KBM-7 (cell line): ENCODE measurements at regions not wholly inside any gene's neighbourhood (a gene's known extent, or its start where the extent isn't known, plus 50 kb on each side); places are given as distances from the start of the nearest gene placed in this dataset.

ENCODE experiments used
- DNase-seq: peaks from one replicate; pipeline ENCODE4 v3.0.0-alpha.2; 2015
- in situ Hi-C: fragments of 300-500 bp; cut with MboI; formaldehyde crosslinking; loops from 2 replicates; pipeline ENCODE4 v1.14.3; 2020; ENCODE audit warnings: low sequenced_read_pairs, low pct_unique_long_range_greater_than_20kb, mixed read lengths

- in situ Hi-C loops, result no loop called here
- DNase-seq, result no peak
Observed at GRCh38 chr6:21450149-21450548, 143.4 kb upstream of the SOX4 start.

GRCh38 chr6:21450628-21451027 is 142.9 kb upstream of the SOX4 start:
- in situ Hi-C loops, result no loop called here

DNA sequence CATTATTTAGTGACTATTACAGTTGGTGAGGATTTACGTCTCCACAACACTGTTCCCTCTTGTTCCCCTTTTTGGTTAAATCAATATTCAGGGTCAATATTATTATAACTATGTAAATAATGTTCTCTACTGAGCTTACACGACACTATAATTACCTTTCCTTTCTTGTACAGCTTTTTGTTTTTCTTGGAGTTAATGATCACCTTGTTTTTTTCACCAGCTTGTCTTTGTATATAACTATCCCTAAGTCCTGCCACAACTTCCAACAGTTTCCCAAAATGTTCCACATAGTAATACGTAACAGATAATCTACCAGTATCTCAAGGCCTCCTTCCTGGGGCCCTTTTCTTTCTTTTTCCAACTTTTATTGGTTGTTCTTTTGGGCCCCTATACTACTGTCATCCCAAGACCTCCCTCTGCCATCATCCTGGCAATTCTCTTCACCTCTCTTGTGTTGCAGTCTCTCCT is 142.0 kb upstream of the SOX4 start:
- DNase-seq, result no peak

More at GRCh38 chr6:21450628-21451027, 142.9 kb upstream of the SOX4 start:
- no peak for DNase-seq

GRCh38 chr6:21454262-21454661 is 139.3 kb upstream of the SOX4 start:
- no peak for DNase-seq
- in situ Hi-C loops, result no loop called here

More for the DNA sequence above, 142.0 kb upstream of the SOX4 start:
- in situ Hi-C loops, result no loop called here

GRCh38 chr6:21455071-21455470 is 138.5 kb upstream of the SOX4 start:
- in situ Hi-C loops, result no loop called here
- no peak for DNase-seq

DNA sequence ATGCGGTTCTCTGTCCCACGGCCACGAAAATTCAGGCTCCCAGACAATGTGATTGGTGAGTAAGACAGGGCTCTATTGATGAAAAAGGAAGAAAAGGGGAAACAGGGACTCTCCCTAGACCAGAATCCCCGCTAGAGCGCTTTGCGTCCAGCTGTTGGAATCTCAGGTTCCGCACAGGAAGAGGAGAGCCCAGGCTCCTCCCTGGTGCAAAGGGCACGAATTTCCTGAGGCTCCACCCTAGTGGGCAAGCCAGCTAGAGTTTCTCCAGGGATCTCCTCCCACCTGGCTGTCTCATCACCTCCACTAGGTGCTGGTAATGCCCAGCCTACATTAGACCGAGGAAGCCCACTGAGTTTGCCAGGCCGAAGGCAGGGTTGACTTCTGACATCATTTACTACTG is 135.9 kb upstream of the SOX4 start:
- no peak for DNase-seq
- in situ Hi-C loops, result no loop called here

- in situ Hi-C loops, result no loop called here
- no peak for DNase-seq
Observed at GRCh38 chr6:21459641-21460040, 133.9 kb upstream of the SOX4 start.

DNA sequence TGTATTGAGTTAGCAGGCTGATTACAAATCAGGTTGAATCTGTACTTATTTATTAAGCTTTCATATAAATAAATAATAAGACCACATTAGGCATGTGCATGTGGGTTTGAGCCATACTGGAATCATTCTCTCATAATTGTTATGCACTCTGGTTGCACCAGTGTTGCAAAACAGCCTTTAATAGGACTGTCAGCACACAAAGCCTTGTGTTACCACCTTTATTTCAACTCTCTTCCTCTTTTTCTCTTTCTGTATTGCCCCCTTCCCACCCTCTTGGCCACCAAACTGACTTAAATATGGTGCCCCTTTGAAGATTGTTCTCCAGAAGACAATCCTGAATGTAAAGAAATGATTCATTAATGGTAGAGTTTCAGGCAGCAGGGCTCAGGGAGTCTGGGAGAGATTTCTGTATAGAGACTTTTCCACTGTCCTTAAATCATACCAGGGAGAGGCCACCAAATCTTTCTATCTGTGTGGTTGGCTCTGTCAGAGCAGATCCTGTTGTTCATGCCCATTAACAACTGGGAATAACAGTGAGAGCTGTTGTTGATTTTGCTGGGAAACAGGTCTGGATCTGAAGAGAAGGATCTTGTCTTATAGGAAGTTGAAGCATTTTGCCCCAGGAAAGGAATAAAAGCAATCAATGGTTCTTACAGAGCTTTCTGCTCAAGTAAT is 131.6 kb upstream of the SOX4 start:
- no peak for DNase-seq
- in situ Hi-C loops, result no loop called here

- no peak for DNase-seq
Observed at GRCh38 chr6:21462519-21462852, 131.1 kb upstream of the SOX4 start.

DNA sequence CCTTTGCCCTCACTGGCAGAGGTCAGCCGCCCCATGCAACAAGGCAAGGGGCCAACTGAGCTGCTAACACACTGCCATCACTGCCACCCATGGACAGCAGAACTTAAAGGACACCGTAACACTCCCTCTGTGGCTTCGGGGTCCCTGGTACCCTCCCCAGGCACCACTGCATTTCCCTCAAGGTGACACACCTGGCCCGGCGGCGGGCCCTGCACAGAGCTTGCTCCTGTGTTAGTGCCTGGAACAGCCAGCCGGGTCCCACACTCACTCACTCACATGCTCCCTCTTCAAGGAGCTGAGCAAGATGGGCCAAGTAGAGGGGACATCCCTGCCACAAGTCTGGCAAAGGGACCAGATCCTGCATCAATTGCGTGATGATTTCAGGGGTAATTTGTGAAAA is 126.5 kb upstream of the SOX4 start:
- in situ Hi-C loops, result no loop called here
- DNase-seq, result no peak

More at GRCh38 chr6:21462519-21462852, 131.1 kb upstream of the SOX4 start:
- in situ Hi-C loops, result no loop called here

DNA sequence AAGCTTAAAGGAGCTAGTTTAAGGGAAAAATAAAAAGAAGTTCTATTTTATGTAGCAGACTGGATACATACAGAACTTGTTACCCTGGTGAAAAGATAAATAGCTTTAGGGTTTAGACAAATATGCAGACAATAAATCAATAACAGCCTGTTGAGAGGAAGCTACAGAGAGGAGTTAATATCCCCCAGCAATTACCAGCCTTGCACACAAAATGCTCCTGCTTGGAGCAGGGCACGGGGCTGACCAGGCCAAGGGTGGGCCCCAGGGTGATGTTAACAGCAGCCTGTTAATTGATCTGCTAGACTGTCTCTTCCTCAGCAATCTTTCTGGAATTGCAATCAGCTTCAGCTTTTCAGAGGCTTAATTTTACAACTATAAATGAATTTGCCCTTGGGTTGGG is 125.1 kb upstream of the SOX4 start:
- in situ Hi-C loops, result no loop called here

GRCh38 chr6:21469213-21469612 is 124.3 kb upstream of the SOX4 start:
- in situ Hi-C loops, result no loop called here
- no peak for DNase-seq

More for the DNA sequence above, 125.1 kb upstream of the SOX4 start:
- DNase-seq, result no peak

- DNase-seq, result no peak
- in situ Hi-C loops, result no loop called here
Observed at GRCh38 chr6:21476112-21476511, 117.4 kb upstream of the SOX4 start.

- in situ Hi-C loops, result no loop called here
Observed at GRCh38 chr6:21478411-21478810, 115.1 kb upstream of the SOX4 start.

DNA sequence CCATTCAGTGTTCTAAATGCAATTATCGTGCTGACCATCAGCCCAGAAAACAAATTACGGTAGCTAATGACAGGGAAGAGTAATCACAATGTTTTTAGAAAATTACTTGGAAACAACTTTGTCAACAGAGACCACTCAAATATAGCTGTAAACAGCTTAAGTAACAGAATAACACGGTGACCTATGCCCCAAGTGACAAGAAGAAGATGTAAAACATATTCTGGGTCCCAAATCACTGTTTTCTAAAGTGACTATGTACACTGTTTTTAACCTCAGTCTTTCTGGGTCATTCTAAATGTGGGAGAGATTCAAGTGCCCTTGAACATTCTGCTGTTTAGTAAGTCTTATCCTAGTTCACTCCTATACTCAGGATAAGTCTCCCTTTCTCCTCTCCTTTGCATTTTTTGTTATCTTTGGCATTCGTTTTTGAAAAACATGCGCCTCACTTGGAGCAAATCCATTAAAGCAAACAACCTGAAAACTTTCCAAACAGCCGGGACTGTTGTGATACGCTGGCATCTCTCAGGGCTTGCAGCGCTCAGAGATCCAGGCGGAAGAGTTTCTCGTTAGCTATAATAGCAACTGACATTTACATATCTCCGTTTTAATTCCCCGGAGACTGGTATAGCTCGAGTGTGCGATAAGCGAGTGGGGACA is 114.5 kb upstream of the SOX4 start:
- in situ Hi-C loops, result no loop called here
- no peak for DNase-seq

More at GRCh38 chr6:21478411-21478810, 115.1 kb upstream of the SOX4 start:
- no peak for DNase-seq

DNA sequence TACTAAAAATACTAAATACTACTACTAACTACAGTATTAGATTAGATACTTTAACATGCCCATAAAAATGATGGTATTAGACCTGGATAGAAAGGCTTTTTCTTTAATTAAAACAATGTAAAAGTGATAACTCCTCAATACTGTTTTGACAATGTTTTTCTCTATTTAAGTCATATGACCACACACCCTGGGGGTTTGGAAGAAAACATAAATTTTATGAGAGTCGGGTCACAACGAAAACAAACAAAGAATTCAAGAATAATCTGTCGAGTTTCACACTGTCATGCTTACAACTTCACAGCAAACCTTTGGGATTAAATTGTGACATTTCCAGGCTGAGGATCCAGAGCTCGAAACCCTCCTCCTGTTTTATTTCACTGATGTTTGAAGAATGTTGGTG is 107.4 kb upstream of the SOX4 start:
- in situ Hi-C loops, result no loop called here
- no peak for DNase-seq

- no peak for DNase-seq
- in situ Hi-C loops, result no loop called here
Observed at GRCh38 chr6:21489826-21490225, 103.7 kb upstream of the SOX4 start.

DNA sequence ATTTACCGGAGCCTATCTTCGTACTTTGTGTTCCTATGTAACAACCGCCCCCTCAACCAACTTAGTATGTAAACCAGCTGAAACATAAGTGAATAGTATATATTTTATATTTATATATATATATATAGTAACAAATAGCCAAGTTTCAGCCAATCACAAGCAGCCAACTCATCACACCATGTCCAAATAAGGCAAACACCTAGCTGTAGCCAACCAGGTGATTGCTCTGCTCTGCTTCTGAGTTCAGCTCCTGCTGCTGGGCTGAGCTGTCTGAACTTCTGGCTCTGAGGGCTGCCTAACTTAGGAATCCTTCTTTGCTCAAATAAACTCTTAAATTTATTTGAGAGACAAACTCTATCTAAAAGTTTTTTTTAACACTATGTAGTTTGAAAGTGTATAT is 101.6 kb upstream of the SOX4 start:
- no peak for DNase-seq
- in situ Hi-C loops, result no loop called here

DNA sequence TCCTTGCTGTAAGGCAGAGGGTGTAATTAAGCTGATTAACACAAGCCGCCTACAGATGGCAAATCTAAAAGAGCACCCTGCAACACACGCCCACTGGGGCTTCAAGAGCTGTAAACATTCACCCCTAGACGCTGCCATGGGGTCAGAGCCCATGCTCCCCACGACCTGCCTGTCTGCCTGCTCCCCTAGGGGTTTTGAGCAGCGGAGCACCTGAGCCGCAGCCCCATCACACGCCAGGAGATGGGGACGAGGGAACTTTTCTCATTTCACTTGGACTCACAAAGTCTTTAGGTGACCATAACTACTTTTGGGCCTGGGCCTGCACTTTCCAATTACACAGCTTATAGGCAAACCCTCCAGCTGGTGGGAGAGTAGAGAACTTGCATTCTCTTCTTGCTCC is 99.0 kb upstream of the SOX4 start:
- in situ Hi-C loops, result no loop called here
- DNase-seq, result no peak

GRCh38 chr6:21496196-21496595 is 97.4 kb upstream of the SOX4 start:
- DNase-seq, result no peak
- in situ Hi-C loops, result no loop called here

DNA sequence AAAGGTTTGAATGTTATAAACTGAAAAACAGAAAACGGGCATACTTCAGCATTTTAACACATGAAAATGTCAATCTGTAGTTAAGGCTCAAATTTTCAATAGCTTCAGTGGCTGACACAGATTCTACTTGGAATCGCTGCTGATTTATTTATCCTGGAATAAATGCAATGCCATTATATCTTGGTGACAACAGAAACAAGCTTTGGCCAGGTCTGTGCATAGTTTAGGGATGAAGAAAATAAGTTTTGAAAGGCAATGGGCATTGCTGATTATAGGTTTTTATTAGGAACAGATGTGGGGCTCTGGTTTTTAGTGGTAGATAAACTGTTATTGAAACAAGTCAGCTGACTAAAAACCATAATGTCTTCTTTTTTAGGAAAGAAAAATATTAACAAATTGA is 96.8 kb upstream of the SOX4 start:
- DNase-seq, result no peak
- in situ Hi-C loops, result no loop called here
